ENCODE measurements at regions not wholly inside any gene's neighbourhood (a gene's known extent, or its start where the extent isn't known, plus 50 kb on each side); places are given as distances from the start of the nearest gene placed in this dataset.
A peak's percentile ranks its signal among the peaks of the same experiment; 100 is the strongest.
"Not testable (repeated sequence)": the region's sequence is repeated elsewhere in the genome, so short reads cannot be mapped to it uniquely, and the experiment has no call there.

DNA sequence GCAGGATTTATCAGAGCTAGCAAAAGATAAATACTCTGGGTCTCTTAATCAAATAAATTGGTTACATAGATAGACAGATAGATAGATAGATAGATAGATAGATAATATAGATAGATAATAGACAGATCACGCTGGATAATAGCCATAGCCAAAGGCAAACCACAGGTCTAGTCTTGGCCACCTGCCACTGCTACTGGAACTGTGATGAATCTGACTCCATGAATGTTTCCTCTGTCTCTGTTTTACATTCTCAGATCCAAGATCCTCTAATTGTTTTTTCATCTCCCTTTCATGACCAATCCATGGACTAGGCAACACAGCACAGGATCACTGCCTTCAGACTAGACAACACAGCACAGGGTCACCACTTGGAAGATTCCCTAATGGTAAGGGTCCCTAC lies 444.7 kb upstream of the NFIA start:
- no peak for DNase-seq

GRCh38 chr1:60636946-60637345 lies 445.4 kb upstream of the NFIA start:
- DNase-seq: no peak

- DNase-seq: no peak
Observed at GRCh38 chr1:60634106-60634505, 448.3 kb upstream of the NFIA start.

DNA sequence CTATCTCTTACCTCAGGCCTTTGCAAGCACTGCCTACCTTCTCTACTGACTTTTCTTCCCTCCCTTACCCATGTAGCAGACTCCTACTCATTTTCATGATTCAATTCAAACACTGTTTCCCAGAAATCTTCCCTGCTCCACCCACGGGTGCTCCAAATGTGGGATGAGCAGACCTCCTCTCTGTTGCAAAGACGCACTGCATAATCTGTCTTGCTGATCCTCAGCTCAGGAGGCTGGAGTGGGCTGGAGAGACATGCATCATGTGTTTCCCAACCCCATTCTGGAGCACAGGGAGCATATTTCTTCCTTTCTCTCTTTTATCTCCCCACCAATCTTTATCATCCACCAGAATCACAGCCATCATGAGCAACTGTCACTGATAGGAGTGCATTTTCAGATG lies 459.9 kb upstream of the NFIA start:
- DNase-seq: no peak

DNA sequence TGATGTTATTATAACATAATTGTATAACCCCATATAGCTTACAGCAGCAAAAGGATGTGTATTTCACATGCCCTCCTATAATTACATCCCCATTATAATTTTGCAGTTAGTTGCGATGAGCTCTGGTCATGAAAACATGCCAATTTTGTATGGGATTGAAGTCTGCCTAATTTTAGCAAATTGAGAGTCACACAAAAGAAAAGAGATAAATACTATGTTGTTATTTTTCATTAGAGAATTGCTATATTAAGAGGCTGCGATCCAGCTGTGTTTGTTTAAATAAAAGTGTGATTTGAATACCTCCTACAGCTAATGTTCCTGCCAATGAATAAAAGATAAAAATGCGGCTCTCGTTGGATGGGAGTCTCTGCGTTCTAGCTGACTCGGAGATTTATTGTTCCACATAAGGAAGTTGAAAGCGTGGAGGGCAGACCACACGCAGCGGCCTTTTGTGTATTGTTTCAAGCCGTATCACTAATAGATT lies 461.0 kb upstream of the NFIA start:
- DNase-seq: peak; percentile 80

- peak; percentile 71 for DNase-seq
Observed at GRCh38 chr1:60620087-60620486, 462.3 kb upstream of the NFIA start.

- DNase-seq: no peak
Observed at GRCh38 chr1:60619581-60619980, 462.8 kb upstream of the NFIA start.

DNA sequence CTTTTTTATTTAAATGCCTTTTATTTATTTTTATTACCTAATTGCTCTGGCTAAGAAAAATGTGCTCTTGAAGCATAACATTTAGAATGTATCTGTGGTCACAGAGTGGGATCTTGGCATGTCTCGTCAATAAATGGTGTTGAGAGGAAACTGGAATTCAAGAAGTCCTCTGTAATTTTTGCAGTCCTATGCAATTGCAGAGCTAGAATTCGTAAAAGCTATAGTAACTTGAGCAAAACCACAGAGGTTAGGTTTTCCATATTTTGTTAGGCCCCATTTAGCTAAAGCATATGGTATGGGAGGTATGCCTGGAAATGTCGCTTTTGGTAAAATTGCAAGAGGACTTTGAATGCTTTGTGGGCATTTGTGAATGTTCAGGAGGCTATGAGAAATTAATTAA lies 466.7 kb upstream of the NFIA start:
- no peak for DNase-seq

DNA sequence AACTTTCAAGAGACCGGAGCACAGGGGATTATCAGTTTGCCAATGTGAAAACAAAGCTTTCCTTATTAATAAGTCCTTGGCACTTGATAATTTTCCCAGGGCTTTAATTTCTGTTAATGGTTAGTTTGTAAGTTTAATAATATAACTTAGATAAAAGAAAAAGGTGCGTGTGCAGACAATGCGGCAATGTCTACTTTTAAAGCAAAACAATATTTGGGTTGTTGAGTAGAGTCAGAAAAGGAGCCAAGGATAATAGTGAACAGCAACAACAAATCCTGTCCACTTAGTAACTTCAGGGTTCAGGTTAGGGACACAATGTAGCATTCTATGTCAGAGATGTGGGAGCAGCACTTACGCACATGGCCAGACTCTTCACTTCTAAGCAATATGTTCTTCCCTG lies 469.6 kb upstream of the NFIA start:
- DNase-seq: no peak

GRCh38 chr1:60606921-60607320 lies 475.4 kb upstream of the NFIA start:
- not testable (repeated sequence) for DNase-seq

- DNase-seq: no peak
Observed at GRCh38 chr1:60600532-60600931, 481.8 kb upstream of the NFIA start.

DNA sequence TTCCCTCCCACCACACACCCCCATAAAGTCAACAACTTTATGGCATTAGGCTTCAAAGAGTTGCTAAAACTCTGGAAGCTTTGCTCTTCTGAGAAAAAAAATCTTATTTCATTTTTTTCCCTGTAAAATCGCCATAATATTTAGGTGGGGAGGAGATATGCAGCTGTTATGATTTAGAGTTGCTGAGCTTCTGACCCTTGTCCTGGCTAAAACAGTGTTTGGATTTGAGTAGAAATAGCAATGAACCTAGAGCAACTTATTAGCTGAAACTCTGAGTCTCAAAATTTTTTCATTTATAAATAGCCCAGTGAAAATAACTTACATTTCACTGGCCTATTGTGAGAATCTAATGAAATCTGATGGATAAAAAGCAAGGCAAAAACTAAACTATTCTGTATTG lies 482.8 kb upstream of the NFIA start:
- DNase-seq: no peak

- no peak for DNase-seq
Observed at GRCh38 chr1:60598041-60598910, 484.1 kb upstream of the NFIA start.

GRCh38 chr1:60596791-60597750 lies 485.3 kb upstream of the NFIA start:
- peak; percentile 63 for DNase-seq

DNA sequence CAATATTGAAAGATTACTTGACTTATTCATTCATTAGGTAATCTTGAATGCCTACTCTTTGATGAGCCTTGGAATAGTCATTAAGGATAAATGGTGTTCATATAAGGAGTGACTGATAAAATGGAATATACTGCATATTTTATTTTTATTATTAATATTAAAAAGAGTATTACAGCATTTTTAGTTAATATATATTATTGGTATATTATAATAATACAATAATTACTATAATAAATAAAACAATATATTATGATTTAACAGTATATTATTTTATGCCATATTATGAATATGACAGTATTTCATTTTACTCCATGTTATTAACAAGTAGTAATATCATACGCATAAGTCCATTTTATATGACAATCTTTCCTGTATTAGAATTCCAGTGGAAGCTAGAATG lies 490.8 kb upstream of the NFIA start:
- no peak for DNase-seq

DNA sequence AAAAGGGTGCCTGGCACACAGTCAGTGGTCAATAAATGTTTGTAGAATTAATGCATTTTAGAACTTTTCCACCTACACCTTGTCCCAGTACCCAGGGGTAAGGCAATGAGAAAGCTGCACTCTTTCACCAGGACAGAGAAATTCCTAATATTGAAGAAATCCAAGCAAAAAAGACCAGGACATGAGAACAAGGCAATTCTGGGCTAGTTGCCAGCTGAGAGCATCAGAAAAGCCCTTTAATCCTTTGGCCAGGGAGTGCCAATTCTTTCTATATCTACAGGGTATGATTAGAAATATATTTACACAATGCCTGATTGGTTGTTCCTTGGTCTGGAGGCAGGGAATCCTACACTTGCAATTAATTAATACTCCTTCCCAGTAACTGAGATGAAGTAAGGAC lies 492.4 kb upstream of the NFIA start:
- peak; percentile 66 for DNase-seq

DNA sequence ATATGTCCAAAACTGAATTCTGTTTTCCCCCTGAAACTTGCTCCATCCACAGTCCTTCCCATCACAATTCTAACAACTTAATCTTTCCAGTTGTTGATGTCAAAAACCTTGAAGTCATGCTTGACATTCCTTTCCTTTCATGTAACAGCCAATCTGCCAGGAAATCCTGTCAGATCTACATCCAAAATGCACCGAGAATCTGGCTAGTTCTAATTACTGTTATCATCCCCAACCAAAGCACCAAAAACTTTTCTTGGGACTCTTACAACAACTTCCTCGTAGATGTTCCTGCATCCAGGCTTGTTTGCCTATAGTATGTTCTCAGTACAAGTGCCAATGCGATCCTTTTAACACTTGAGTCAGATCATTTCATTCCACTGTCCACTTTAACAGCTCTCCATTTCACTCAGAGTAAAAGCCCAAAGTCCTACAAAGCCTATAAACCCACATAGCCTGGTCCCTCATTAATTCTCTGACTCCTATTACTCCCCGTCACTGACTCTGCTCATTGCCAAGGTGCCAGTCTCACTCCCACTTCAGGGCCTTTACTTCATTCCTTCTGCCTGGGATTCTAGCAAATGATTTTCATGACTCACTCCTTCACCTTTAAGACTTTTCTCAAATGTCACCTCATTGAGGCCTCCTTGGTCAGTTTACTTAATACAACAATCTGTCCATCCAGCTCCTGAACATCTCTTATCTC lies 493.2 kb upstream of the NFIA start:
- peak; percentile 58 for DNase-seq

- no peak for DNase-seq
Observed at GRCh38 chr1:60584371-60584770, 498.0 kb upstream of the NFIA start.

- no peak for DNase-seq
Observed at GRCh38 chr1:60583696-60584095, 498.7 kb upstream of the NFIA start.

GRCh38 chr1:60581455-60582220 lies 500.7 kb upstream of the NFIA start:
- peak; percentile 64 for DNase-seq

DNA sequence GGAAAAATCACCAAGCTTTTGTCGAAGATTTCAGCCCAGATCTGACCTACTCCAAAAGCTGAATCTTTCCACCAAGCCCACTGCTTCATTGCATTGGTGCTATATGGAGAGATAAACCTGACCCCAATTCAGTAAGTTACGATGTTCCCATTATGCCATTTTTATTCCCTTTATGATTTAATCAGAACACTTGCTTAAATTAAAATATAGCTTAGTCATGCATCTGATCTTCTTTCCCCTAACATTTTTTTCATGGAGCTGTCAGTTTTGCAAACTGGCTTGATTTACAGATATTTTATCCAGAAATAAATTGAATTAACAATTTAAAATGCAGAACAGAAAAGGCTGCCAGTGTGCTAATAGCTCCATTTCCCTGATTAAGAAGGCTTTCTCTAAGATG lies 503.5 kb upstream of the C1orf87 start:
- no peak for DNase-seq
